ENCODE measurements at regions not wholly inside any gene's neighbourhood (a gene's known extent, or its start where the extent isn't known, plus 50 kb on each side); places are given as distances from the start of the nearest gene placed in this dataset.
A peak's percentile ranks its signal among the peaks of the same experiment; 100 is the strongest.

- DNase-seq = no peak
Measured at GRCh38 chr12:93944911-93945310, 203.5 kb upstream of the PLXNC1 start.

DNA sequence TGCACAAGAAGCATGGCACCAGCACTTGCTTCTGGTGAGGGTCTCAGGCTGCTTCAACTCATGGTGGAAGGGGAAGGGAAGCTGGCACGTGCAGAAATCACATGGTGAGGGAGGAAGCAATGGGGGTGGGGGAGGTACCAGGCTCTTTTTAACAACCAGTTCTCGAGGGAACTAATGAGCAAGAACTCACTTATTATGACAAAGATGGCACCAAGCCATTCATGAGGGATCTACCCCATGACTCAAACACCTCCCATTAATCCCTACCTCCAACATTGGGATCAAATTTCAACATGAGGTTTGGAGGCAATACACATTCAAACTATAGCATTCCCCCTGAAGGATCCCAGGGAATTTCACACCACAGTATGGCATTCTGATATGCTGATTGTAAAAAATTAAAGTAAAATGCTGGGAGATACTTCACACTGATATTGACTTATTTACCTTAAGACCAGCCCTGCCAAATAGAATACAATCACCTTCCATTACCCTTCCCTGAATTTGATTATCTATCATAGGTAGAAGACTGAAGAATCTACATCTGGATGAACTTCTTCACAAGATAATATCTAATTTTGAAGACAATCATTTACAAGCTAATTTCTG lies 201.7 kb upstream of the PLXNC1 start:
- DNase-seq = no peak

GRCh38 chr12:93947486-93947885 lies 200.9 kb upstream of the PLXNC1 start:
- no peak for DNase-seq

- DNase-seq = no peak
Measured at GRCh38 chr12:93950311-93950710, 198.1 kb upstream of the PLXNC1 start.

DNA sequence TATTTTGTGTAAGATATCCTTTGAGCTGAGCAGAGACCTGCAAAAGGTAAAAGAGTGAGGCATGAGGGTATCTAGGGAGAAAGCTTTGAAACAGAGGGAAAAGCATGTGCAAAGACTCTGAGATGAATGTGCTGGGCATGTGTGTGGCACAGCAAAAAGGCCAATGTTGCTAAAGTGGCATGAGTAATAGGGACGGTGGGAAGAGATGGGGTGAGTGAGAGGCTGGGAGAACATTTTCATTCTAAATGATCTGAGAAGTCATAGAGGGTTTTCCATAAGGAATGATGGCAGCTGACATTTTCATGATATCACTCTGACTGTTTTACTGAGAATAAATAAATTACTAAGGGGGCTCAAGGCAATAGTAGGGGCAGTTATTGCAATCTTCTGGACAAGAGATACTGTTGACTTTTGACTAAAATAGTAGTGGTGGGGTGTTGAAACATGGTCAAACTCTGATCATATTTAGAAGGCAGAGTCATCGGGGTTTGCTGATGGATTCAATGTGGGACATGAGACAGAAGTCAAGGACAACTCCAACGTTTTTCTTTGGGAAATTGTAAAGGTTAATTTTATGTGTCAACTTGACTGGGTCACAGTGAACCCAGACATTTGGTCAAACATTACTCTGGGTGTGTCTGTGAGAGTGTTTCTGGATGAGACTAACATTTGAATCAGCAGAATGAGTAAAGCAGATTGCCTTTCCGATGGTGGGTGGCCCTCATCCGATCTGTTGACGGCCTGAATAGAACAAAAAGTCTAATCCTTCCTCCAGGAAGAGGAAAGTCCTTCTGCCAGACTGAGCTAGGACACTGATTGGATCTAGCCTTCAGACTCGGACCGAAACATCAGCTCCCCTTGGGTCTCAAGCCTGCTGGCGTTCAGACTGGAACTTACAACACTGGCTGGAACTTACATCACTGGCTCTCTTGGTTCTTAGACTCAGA lies 193.9 kb upstream of the PLXNC1 start:
- no peak for DNase-seq

GRCh38 chr12:93956551-93956950 lies 191.8 kb upstream of the PLXNC1 start:
- DNase-seq = no peak

GRCh38 chr12:93957168-93957567 lies 191.2 kb upstream of the PLXNC1 start:
- peak in 2 of 51 donors; percentile 2 to 12 for DNase-seq

DNA sequence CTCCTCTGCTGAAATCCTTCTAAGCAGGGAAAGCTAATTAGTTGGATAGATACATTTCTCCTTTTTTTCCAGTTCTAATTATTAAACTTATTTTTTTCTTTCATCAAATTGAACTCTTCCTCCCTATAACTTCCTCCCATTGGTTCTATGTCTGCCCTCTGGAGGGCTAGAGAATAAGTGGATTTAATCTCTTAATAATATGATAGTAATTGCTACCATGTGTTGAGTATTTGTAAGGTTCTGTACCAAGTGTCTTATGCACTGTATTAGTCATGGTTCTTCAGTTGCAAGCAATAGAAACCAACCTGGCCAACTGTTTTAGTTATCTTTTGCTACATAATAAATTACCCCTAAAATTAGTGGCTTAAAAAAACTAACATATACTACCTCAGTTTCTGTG lies 190.5 kb upstream of the PLXNC1 start:
- no peak for DNase-seq

DNA sequence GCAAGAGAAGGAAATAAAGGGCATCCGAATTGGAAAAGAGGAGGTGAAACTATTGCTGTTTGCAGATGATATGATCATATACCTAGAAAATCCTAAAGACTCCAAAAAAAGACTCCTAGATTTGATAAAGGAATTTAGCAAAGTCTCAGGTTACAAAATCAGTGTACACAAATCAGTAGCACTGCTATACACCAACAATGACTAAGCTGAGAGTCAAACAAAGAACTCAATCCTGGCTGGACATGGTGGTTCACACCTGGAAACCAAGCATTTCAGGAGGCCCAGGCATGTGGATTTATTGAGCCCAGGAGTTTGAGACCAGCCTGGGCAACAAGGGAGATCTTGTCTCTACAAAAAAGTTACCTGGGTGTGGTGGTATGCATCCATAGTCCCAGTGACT lies 188.7 kb upstream of the PLXNC1 start:
- DNase-seq = no peak

DNA sequence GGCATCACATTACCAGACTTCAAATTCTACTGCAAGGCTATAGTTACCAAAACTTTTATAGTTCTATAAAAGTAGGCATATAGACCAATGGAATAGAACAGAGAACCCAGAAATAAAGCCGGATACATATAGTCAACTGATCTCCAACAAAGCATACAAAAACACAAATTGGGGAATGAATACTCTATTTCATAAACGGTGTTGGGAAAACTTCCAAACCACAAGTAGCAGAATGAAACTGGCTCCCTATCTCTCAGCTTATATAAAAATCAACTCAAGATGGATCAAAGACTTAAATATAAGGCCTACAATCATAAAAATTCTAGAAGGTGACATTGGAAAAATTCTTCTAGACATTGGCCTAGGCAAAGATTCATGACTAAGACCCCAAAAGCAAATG lies 187.9 kb upstream of the PLXNC1 start:
- no peak for DNase-seq

- no peak for DNase-seq
Measured at GRCh38 chr12:93962336-93962735, 186.0 kb upstream of the PLXNC1 start.

DNA sequence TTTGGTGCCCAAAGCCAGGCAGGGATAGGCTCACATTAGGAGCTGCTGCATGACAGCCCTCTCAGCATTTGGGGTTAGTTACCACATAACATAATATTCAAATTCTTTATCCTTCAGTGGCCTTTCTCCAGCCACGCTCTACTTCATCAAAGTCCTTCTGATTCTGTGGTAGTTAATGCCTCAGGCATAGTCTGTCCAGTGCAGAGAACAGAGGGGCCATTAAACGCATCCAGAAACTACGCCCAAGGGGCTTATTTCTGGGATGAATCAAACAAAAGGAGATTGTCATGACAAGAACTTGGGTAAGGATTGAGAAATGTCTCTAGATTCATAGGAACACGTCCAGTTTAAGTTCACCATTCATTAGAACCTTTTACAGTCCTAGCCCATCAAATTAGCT lies 183.4 kb upstream of the PLXNC1 start:
- no peak for DNase-seq

DNA sequence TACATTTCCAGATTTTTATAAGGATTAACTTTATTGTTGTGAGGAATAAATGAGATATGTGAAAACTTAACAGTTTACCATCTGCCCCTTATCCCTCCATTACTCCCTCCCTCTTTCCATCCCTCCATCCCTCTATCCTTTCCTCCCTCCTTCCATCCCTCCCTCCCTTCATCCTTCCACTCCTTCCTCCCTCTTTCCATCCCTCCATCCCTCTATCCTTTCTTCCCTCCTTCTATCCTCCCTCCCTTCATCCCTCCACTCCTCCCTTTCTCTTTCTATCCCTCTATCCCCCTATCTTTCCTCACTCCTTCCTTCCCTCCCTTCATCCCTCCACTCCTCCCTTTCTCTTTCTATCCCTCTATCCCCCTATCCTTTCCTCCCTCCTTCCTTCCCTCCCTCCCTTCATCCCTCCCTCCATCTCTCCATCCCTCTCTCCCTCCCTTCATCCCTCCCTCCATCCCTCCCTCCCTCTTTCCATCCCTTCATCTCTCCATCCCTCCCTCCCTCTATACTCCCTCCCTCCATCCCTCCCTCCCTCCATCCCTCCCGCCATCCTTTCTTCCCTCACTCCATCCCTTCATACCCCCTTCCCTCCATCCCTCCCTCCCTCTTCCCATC lies 181.8 kb upstream of the PLXNC1 start:
- DNase-seq = no peak

- DNase-seq = no peak
Measured at GRCh38 chr12:93967454-93967853, 180.9 kb upstream of the PLXNC1 start.

GRCh38 chr12:93968536-93969285 lies 179.7 kb upstream of the PLXNC1 start:
- peak in 1 of 51 donors; percentile 30 for DNase-seq

- no peak for DNase-seq
Measured at GRCh38 chr12:93970900-93971688, 177.3 kb upstream of the PLXNC1 start.

- DNase-seq = no peak
Measured at GRCh38 chr12:93972411-93973208, 175.8 kb upstream of the PLXNC1 start.

GRCh38 chr12:93974252-93974651 lies 174.1 kb upstream of the PLXNC1 start:
- DNase-seq = peak in 17 of 51 donors; percentile 2 to 54 (median 19)

DNA sequence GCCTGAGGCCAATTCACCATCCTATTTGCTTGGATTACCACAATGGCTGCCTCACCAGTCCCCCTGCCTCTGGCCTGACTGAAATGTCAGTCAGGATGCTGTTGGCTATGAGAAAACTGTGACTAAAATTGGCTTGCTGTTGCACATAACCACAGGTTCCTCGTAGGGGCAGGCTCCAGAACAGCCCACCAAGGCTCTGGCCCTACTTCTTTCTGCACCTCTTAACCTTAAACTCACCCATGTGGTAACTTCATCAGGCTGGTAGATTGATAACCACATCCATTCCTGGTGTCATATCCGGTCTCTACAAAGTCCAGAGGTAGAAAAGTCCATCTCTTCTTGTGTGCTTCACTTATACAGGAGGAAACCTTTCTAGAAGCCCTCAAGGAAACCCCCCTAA lies 172.4 kb upstream of the PLXNC1 start:
- DNase-seq = no peak

DNA sequence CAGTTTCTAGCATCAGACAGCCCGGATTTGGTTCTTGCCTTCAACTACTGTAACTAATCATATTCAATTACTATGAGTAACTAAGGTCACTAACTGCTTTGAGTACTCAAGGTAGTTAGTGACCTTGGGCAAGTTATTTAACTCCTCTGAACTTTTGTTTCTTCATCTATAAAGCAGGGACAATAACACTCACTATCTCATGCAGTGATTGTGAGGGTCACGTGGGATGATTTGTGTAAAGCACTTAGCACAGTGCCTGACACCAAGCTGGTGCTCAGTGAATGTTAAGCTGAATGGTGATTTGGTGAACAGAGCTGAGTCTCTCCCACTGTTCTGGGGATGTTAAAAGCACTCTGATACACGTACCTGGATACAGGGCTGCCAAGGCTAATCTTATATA lies 171.3 kb upstream of the PLXNC1 start:
- DNase-seq = no peak
